Amniotic stem cell (primary cell): ENCODE measurements at regions not wholly inside any gene's neighbourhood (a gene's known extent, or its start where the extent isn't known, plus 50 kb on each side); places are given as distances from the start of the nearest gene placed in this dataset.

Experiments
- DNase-seq: peaks from one replicate; lab custom pipeline; 2025; lab: John Stamatoyannopoulos, UW

DNA sequence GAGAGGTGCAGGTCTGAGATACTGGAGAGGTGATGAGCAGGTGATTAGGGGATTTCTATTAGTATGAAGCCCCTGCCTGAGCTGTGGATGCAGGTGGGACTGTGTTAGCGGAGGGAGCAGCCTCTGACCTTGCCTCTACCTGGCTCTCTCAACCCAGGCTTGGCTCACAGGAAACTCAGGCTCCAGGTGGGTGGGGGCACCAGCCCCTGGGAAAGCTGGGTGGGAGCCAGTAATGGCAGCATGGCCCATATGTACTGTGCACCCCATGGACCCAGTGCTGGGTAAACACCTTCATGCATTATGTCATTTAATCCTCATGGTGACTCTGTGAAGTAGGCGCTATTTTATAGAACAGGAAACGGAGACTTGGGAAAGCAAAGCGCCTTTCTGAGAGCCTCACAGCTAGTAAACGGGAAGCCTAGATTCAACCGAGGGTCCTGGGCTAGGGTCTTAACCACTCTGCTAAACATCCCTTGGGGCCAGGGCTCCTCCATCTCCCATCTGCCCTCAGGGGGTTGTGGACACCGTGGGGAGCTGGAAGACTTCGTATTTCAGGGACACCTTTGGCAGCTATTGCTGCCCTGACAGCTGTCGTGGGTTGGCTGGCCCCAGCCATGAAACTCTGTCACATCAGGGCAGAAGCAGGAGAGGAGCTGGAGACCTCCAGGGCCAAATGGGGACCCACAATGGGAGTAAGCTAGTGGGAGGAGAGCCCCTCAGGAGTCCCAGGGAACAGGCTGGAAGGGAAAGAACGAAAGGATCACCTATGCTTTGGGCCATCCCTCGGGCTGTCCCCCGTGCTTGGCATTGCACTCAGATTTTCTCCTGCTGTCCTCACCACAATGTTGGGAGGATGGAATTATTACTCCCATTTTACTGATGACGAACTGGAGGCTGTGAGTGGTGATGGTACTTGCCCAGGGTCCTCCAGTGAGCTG is 59.6 kb upstream of the CSF3R start:
- no peak for DNase-seq

- no peak for DNase-seq
Observed at GRCh38 chr1:36540056-36540455, 57.3 kb upstream of the CSF3R start.

DNA sequence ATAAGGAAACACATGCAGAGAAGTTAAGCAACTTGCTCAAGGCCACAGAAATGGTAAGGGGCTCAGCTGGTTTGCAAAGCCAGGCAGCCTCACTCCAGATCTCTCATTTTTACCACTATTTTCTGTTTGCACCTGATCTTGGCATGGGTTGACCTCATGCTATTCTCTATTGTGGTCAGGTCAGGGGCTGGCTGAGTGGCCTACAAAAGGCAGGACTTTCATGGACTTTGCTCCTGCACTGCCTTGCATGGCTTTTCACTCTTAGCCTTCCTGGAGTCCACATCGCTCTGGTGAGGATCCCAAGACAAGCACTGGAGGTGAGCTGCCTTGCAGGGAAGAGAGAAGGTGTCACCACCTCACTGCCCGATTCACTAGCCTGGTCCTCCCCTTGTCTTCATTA is 56.8 kb upstream of the CSF3R start:
- DNase-seq: no peak

DNA sequence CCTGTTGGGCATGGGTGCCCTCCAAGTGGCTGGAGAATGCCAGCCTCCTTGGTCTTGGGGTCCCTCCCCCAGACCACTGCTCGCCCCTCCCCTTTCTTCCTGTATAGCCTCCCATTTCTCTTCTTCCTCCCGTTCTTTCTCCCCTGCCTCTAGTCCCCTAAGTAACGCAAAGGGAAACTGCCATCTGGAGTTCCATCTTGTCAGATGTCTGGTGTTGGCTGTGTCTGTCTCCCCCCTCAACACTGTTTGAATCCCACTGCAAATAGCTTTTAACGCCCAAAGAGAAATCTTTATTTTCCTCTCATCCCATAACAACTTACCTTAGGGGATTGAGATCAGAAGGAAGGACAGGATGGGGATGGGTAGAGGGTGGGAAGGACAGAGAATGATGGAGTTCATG is 55.3 kb upstream of the CSF3R start:
- DNase-seq: no peak

GRCh38 chr1:36537190-36537768 is 54.6 kb upstream of the CSF3R start:
- DNase-seq: no peak

GRCh38 chr1:36536727-36537126 is 54.0 kb upstream of the CSF3R start:
- no peak for DNase-seq

- DNase-seq: no peak
Observed at GRCh38 chr1:36534711-36535412, 52.1 kb upstream of the CSF3R start.

DNA sequence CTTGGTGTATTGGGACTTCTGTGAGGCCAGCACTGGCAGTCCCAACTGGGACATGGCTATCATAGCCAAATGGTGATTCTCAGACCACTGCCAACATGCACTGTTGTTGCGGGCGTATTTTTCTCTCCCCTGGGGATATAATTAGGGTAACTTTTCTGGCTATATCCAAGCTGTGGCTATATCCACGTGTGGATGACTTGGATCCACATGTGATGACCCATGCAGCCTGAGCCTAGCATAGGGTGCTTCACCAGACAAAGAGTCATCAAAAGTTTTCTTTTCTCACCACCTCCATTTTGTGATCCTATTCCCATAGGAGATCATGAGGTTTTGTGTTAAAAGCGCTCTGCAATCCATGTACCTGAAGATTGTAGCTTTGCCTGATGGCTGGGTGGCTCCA is 51.2 kb upstream of the CSF3R start:
- no peak for DNase-seq

DNA sequence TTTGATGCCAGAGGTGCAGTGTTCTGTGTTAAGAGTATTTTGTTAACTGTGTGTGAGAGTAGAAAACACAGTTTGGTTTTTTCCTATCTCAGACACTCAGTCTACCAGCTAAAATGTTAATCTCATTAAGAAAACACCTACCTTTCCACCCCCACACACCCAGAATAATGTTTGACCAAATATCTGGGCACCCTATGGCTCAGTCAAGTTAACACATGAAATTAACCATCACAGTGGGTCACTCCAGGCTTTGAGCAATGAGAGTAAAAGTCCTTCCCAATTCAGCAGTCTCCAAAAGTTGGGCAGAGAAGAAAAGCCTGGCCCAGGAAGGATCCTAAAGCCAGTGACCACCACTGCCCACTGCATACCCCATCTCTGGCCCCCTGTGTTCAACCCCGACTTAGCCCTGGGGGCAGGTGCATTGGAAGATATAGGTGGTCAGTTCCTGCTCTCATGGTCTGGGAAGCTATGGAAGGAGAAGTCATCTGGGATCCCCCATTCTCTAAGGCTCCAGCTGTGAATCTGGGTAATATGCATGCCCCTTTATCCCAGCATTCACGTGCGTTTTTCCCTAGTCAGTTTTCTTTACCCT is 50.2 kb upstream of the CSF3R start:
- DNase-seq: no peak
